HG03280 (cell line): ENCODE measurements at regions not wholly inside any gene's neighbourhood (a gene's known extent, or its start where the extent isn't known, plus 50 kb on each side); places are given as distances from the start of the nearest gene placed in this dataset.
"Not testable (repeated sequence)": the region's sequence is repeated elsewhere in the genome, so short reads cannot be mapped to it uniquely, and the experiment has no call there.

Source experiments
- ATAC-seq: cut with Tn5 transposase; IDR thresholded peaks from one replicate; pipeline ENCODE4 v1.9.1; 2021; ENCODE audit warnings: mild to moderate bottlenecking, moderate library complexity; ENCODE audit not compliant: unreplicated experiment

- ATAC-seq, result no peak
Measured at GRCh38 chr2:63737081-63737751, 104.5 kb upstream of the UGP2 start.

- ATAC-seq, result no peak
Measured at GRCh38 chr2:63738019-63738418, 103.7 kb upstream of the UGP2 start.

- ATAC-seq, result not testable (repeated sequence)
Measured at GRCh38 chr2:63739180-63739579, 102.5 kb upstream of the UGP2 start.

GRCh38 chr2:63740020-63740419 lies 101.7 kb upstream of the UGP2 start:
- no peak for ATAC-seq

GRCh38 chr2:63740943-63741342 lies 100.8 kb upstream of the UGP2 start:
- ATAC-seq, result no peak

GRCh38 chr2:63741884-63742579 lies 99.7 kb upstream of the UGP2 start:
- ATAC-seq, result no peak

GRCh38 chr2:63742580-63742976 lies 99.1 kb upstream of the UGP2 start:
- ATAC-seq, result no peak

- ATAC-seq, result no peak
Measured at GRCh38 chr2:63743170-63743981, 98.3 kb upstream of the UGP2 start.

GRCh38 chr2:63743982-63744966 lies 97.4 kb upstream of the UGP2 start:
- no peak for ATAC-seq

GRCh38 chr2:63746548-63746947 lies 95.1 kb upstream of the UGP2 start:
- ATAC-seq, result not testable (repeated sequence)

- ATAC-seq, result no peak
Measured at GRCh38 chr2:63751901-63752300, 89.8 kb upstream of the UGP2 start.

- no peak for ATAC-seq
Measured at GRCh38 chr2:63755216-63755615, 86.5 kb upstream of the UGP2 start.

GRCh38 chr2:63755965-63756364 lies 85.7 kb upstream of the UGP2 start:
- no peak for ATAC-seq

- no peak for ATAC-seq
Measured at GRCh38 chr2:63763391-63763941, 78.2 kb upstream of the UGP2 start.

GRCh38 chr2:63764630-63765029 lies 77.1 kb upstream of the UGP2 start:
- no peak for ATAC-seq

- ATAC-seq, result no peak
Measured at GRCh38 chr2:63765117-63765516, 76.6 kb upstream of the UGP2 start.

GRCh38 chr2:63767307-63767706 lies 74.4 kb upstream of the UGP2 start:
- ATAC-seq, result no peak

- ATAC-seq, result no peak
Measured at GRCh38 chr2:63768051-63768450, 73.6 kb upstream of the UGP2 start.

GRCh38 chr2:63769915-63770314 lies 71.8 kb upstream of the UGP2 start:
- no peak for ATAC-seq

- no peak for ATAC-seq
Measured at GRCh38 chr2:63772061-63772460, 69.6 kb upstream of the UGP2 start.
